ENCODE measurements at regions not wholly inside any gene's neighbourhood (a gene's known extent, or its start where the extent isn't known, plus 50 kb on each side); places are given as distances from the start of the nearest gene placed in this dataset.

DNA sequence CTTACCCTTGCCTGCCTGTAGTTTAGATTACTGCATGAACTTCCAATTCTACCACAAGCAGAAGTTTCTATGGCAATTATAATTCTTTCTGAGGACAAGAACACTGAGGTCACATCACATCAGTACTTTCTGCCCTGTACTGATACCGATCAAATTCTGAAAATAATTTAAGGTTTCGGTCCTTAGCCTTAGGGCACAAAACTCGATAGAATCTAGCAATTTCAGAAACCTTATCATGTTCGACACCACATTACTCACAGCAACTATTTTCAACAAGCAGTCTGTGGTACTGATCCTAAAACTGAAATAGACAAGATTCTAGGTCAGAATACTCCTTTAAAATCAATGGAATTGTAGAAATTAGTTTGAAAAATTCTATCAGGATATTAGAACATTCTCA, 187.0 kb upstream of the LRFN5 start:
- DNase-seq (ENCODE audit: low read depth) = no peak
- H3K4me3 ChIP-seq (ENCODE audit: low read depth, low read length) = no peak overlapping the region
- TF ChIP-seq, protein P1, sequence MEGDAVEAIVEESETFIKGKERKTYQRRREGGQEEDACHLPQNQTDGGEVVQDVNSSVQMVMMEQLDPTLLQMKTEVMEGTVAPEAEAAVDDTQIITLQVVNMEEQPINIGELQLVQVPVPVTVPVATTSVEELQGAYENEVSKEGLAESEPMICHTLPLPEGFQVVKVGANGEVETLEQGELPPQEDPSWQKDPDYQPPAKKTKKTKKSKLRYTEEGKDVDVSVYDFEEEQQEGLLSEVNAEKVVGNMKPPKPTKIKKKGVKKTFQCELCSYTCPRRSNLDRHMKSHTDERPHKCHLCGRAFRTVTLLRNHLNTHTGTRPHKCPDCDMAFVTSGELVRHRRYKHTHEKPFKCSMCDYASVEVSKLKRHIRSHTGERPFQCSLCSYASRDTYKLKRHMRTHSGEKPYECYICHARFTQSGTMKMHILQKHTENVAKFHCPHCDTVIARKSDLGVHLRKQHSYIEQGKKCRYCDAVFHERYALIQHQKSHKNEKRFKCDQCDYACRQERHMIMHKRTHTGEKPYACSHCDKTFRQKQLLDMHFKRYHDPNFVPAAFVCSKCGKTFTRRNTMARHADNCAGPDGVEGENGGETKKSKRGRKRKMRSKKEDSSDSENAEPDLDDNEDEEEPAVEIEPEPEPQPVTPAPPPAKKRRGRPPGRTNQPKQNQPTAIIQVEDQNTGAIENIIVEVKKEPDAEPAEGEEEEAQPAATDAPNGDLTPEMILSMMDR (IDR thresholded peaks at IDR 0.05; ENCODE audit: insufficient read depth, low read depth, low read length, missing control alignments) = no peak

DNA sequence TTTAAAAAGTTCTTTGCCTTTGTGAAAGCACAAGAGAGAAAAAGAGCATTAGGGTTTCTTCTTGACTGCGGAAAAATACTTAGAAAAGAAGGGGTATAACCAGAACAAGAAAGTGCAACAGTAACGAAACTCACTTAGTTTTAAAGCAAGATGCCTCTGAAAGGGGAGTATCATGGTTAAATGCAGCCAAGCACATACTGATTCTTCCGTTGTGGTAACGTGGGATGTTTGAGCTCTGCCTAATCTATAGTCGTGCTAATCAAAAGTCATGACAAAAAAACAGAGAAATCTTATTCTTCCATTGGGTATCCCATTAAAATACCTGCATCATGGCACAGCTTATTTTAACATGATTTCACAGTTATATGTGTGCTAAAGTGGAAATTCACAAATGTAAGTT, 187.8 kb upstream of the LRFN5 start:
- H3K4me3 ChIP-seq (ENCODE audit: low read depth, low read length) = no peak overlapping the region
- no peak for DNase-seq (ENCODE audit: low read depth)
- TF ChIP-seq, protein P1 (IDR thresholded peaks at IDR 0.05; ENCODE audit: insufficient read depth, low read depth, low read length, missing control alignments) = no peak

DNA sequence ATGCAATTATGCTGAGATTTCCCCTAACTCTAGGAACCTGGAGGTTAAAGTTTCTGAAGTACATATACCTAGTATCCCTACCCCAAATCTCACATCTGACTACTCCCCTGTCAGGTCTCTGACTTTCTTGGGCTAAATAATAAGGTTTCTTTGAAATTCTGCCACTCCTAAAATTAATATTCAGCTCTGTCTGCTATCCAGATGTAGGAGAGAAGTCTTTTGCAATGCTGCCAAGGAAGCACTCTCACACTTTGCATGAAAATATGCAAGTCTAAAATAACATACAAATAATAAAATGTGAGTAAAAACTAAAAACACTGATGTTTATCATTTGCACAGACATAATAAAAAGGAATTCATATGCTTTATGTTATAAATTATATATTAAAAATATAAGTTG, 196.9 kb upstream of the LRFN5 start:
- no peak for DNase-seq (ENCODE audit: low read depth)
- TF ChIP-seq, protein P1 (IDR thresholded peaks at IDR 0.05; ENCODE audit: insufficient read depth, low read depth, low read length, missing control alignments) = no peak
- no peak overlapping the region for H3K4me3 ChIP-seq (ENCODE audit: low read depth, low read length)

DNA sequence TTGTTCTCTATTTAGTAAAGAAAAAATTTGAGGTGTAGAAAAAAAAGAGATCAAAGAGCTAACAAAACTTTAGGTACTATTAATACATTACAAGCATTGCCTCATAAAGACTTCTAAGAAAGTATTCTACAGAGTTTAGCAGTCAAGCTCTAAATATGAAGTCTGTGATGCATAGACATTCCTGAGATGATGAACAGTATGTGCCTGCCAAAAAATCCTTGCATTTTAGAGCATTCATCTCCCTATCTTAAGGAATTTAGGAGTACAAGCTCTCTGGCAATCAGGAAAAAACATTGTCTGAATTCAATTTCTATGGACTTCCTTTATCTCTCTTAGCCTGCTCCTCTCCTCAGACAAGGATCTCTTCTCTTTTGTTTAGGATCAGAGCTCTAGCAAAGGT, 202.6 kb upstream of the LRFN5 start:
- DNase-seq (ENCODE audit: low read depth) = no peak
- H3K4me3 ChIP-seq (ENCODE audit: low read depth, low read length) = no peak overlapping the region
- TF ChIP-seq, protein P1 (IDR thresholded peaks at IDR 0.05; ENCODE audit: insufficient read depth, low read depth, low read length, missing control alignments) = no peak

DNA sequence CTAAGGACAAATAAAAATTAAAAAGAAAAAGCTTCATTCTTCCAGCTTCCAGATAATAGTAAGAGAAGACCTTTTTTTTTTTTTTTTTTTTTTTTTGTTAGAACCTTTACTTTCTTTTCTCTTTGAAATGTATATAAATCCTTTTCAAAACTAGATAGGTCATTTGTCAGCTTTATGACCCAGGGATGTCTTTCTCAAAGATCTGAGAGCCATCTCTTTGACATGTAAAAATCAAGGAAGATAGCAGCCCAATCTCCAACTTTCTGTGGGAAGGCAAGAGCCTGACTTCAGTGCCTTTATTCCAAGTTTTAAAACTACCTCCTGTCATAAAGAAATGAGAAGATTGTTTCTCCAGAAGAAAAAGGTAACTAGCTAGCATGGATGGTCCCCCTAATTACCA, 203.3 kb upstream of the LRFN5 start:
- H3K4me3 ChIP-seq (ENCODE audit: low read depth, low read length) = no peak overlapping the region
- DNase-seq (ENCODE audit: low read depth) = no peak
- TF ChIP-seq, protein P1 (IDR thresholded peaks at IDR 0.05; ENCODE audit: insufficient read depth, low read depth, low read length, missing control alignments) = no peak

DNA sequence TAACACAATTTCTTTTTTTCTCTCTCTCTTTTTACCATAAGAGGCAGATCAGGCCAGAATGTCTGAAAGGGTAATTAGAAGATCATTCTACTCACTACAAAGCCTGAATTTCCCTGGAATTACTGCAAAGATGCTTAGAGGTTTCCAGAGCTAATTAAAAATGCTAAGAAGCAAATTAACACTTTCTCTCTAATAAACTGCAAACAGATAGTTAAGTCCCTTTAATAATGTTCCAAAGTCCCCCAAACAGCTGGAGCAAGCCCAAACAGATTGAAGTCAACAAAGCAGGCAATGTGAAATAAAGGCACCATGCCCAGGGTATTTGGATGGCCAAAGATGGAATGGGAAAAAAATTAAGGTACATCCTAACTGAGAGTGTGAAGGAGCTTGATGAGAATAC, 208.8 kb upstream of the LRFN5 start:
- H3K4me3 ChIP-seq (ENCODE audit: low read depth, low read length) = no peak overlapping the region
- TF ChIP-seq, protein P1 (IDR thresholded peaks at IDR 0.05; ENCODE audit: insufficient read depth, low read depth, low read length, missing control alignments) = no peak
- DNase-seq (ENCODE audit: low read depth) = no peak

DNA sequence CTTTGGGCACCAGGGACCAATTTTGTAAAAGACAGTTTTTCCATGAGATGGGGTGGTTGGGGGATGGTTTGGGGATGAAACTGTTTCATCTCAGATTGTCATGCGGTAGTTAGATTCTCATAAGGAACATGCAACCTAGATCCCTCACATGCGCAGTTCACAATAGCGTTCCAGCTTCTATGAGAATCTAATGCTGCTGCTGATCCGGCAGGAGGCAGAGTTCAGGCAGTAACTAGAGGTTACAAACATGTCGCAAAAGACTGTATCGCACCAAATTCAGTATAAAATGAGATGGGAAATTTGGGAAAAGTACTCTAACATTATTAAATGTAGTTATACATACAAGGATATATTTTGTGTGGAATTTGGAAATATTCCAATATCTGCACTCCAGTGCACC, 213.2 kb upstream of the LRFN5 start:
- TF ChIP-seq, protein P1 (IDR thresholded peaks at IDR 0.05; ENCODE audit: insufficient read depth, low read depth, low read length, missing control alignments) = no peak

More for the DNA sequence above, 213.2 kb upstream of the LRFN5 start:
- DNase-seq (ENCODE audit: low read depth) = no peak
- H3K4me3 ChIP-seq (ENCODE audit: low read depth, low read length) = no peak overlapping the region

Data from GM12865 (cell line).